Tibial nerve (tissue), 4 donors: ENCODE measurements at regions not wholly inside any gene's neighbourhood (a gene's known extent, or its start where the extent isn't known, plus 50 kb on each side); places are given as distances from the start of the nearest gene placed in this dataset.

ENCODE experiments used
- DNase-seq, 2 donors: peaks; one replicate each; pipeline ENCODE4 v3.0.0-alpha.2; 2019; ENCODE audit warnings: low spot score in 2 of 2
- H3K27ac ChIP-seq, 4 donors: fragments of 200-600 bp; sonication (generic) in 3 of 4; one replicate each; pipeline ENCODE4 v1.5.1; 2017 to 2019; ENCODE audit warnings: mild to moderate bottlenecking in 1 of 4
- H3K27me3 ChIP-seq, 2 donors: fragments of 200-600 bp; sonication (generic) in 1 of 2; one replicate each; pipeline versions ENCODE4 v1.5.1 to v1.6.0; 2017 to 2019
- H3K36me3 ChIP-seq, 3 donors: fragments of 200-600 bp; sonication (generic); one replicate each; pipeline ENCODE4 v1.5.1; 2018 to 2019
- H3K4me1 ChIP-seq, 4 donors: fragments of 200-600 bp; sonication (generic) in 3 of 4; one replicate each; pipeline ENCODE4 v1.5.1; 2017 to 2019
- H3K4me3 ChIP-seq, 4 donors: fragments of 200-600 bp; sonication (generic) in 3 of 4; one replicate each; pipeline ENCODE4 v1.5.1; 2017 to 2019; ENCODE audit warnings: mild to moderate bottlenecking in 1 of 4, moderate library complexity in 1 of 4
- H3K9me3 ChIP-seq, 4 donors: fragments of 200-600 bp; sonication (generic) in 3 of 4; one replicate each; pipeline ENCODE4 v1.5.1; 2017 to 2019
- CTCF ChIP-seq, 5 experiments: fragments of 200-600 bp in 3 of 5; fragments of 450-650 bp in 2 of 5; sonication (generic) in 3 of 5; IDR thresholded peaks; one replicate each; pipeline ENCODE4 v1.5.1; 2016 to 2019; ENCODE audit warnings: antibody characterized with exemption in 5 of 5, mild to moderate bottlenecking in 3 of 5, moderate library complexity in 2 of 5
- EP300 ChIP-seq, 2 donors: sonication (generic); formaldehyde crosslinking; IDR thresholded peaks; one replicate each; pipeline ENCODE4 v1.6.1; 2017; ENCODE audit warnings: antibody characterized with exemption in 2 of 2, mild to moderate bottlenecking in 1 of 2
- POLR2A ChIP-seq, 2 donors: fragments of 450-650 bp; IDR thresholded peaks; one replicate each; pipeline ENCODE4 v1.6.1; 2017; ENCODE audit warnings: antibody characterized with exemption in 2 of 2, mild to moderate bottlenecking in 2 of 2, moderate library complexity in 2 of 2
- WGBS, 2 donors: methylation state at CpG; one replicate each; pipeline ENCODE4 v1.1.5; 2018; 5-methylcytosine and 5-hydroxymethylcytosine counted together

GRCh38 chr10:70943841-70944466 is 55.6 kb upstream of the PCBD1 start:
- H3K36me3 ChIP-seq: no peaks in the 10 kb centered on the region
- H3K27me3 ChIP-seq: no peaks in the 10 kb centered on the region
- H3K4me1 ChIP-seq: no peaks in the 10 kb centered on the region
- no peak overlapping the region for H3K4me3 ChIP-seq
- WGBS, 2 donors: 80 to 83% methylated on average over 14 of the region's 14 CpGs
- no peaks in the 10 kb centered on the region for H3K9me3 ChIP-seq
- no peak overlapping the region for H3K27ac ChIP-seq
- TF ChIP-seq POLR2A (IDR thresholded peaks at IDR 0.05) (no peak), EP300 (IDR thresholded peaks at IDR 0.05) (no peak), CTCF (IDR thresholded peaks at IDR 0.05) (no peak)
- no peak for DNase-seq

- WGBS, 2 donors: 83 to 84% methylated on average over 5 of the region's 5 CpGs
- Histone ChIP-seq H3K36me3 (no peaks in the 10 kb centered on the region), H3K27me3 (no peaks in the 10 kb centered on the region), H3K9me3 (no peaks in the 10 kb centered on the region), H3K4me1 (no peaks in the 10 kb centered on the region), H3K4me3 (no peak overlapping the region), H3K27ac (no peak overlapping the region)
- TF ChIP-seq POLR2A (IDR thresholded peaks at IDR 0.05): no peak
- TF ChIP-seq EP300 (IDR thresholded peaks at IDR 0.05): no peak
- TF ChIP-seq CTCF (IDR thresholded peaks at IDR 0.05): no peak
- no peak for DNase-seq
Measured at GRCh38 chr10:70950037-70950436, 61.7 kb upstream of the PCBD1 start.

- TF ChIP-seq CTCF (IDR thresholded peaks at IDR 0.05): no peak
- TF ChIP-seq EP300 (IDR thresholded peaks at IDR 0.05): no peak
- no peak for TF ChIP-seq POLR2A (IDR thresholded peaks at IDR 0.05)
- Histone ChIP-seq H3K27ac (no peak overlapping the region), H3K4me3 (no peak overlapping the region), H3K9me3 (no peaks in the 10 kb centered on the region), H3K36me3 (no peaks in the 10 kb centered on the region), H3K27me3 (no peaks in the 10 kb centered on the region), H3K4me1 (no peaks in the 10 kb centered on the region)
- 75 to 100% methylated on average over 1 of the region's 1 CpG for WGBS, 2 donors
- no peak for DNase-seq
Measured at GRCh38 chr10:70950801-70951200, 62.4 kb upstream of the PCBD1 start.

GRCh38 chr10:70952401-70952800 is 64.0 kb upstream of the PCBD1 start:
- Histone ChIP-seq H3K9me3 (no peaks in the 10 kb centered on the region), H3K27me3 (no peaks in the 10 kb centered on the region), H3K4me1 (no peaks in the 10 kb centered on the region), H3K36me3 (no peaks in the 10 kb centered on the region), H3K27ac (no peak overlapping the region), H3K4me3 (no peak overlapping the region)
- DNase-seq: no peak
- TF ChIP-seq CTCF (IDR thresholded peaks at IDR 0.05) (no peak), EP300 (IDR thresholded peaks at IDR 0.05) (no peak), POLR2A (IDR thresholded peaks at IDR 0.05) (no peak)
- 64 to 71% methylated on average over 4 of the region's 4 CpGs for WGBS, 2 donors

GRCh38 chr10:70952921-70953320 is 64.6 kb upstream of the PCBD1 start:
- DNase-seq: no peak
- Histone ChIP-seq H3K36me3 (no peaks in the 10 kb centered on the region), H3K4me3 (no peak overlapping the region), H3K4me1 (no peaks in the 10 kb centered on the region), H3K9me3 (no peaks in the 10 kb centered on the region), H3K27me3 (no peaks in the 10 kb centered on the region), H3K27ac (no peak overlapping the region)
- TF ChIP-seq EP300 (IDR thresholded peaks at IDR 0.05): no peak
- no peak for TF ChIP-seq POLR2A (IDR thresholded peaks at IDR 0.05)
- no peak for TF ChIP-seq CTCF (IDR thresholded peaks at IDR 0.05)
- 89% methylated on average over 5 of the region's 5 CpGs for WGBS, 2 donors
